Heart right ventricle (tissue), 16 donors: ENCODE measurements at regions not wholly inside any gene's neighbourhood (a gene's known extent, or its start where the extent isn't known, plus 50 kb on each side); places are given as distances from the start of the nearest gene placed in this dataset.

Experiments
- ATAC-seq, 8 donors: fragments of 200-7000 bp; cut with Tn5 transposase; one replicate each; pipeline ENCODE4 v1.9.1; 2020; ENCODE audit warnings: mild to moderate bottlenecking in 8 of 8, moderate library complexity in 8 of 8, moderate number of reproducible peaks in 1 of 8
- DNase-seq, 2 donors: peaks; one replicate each; pipeline ENCODE4 v3.0.0-alpha.2; 2020
- H3K27ac ChIP-seq, 10 donors: fragments of 200-600 bp; sonication (generic) in 2 of 10; one replicate each; pipeline versions ENCODE4 v1.5.0 to v1.8.0; 2020 to 2022; ENCODE audit warnings: mild to moderate bottlenecking in 3 of 10
- H3K27me3 ChIP-seq, 7 donors: fragments of 200-600 bp; one replicate each; pipeline ENCODE4 v1.8.0; 2021 to 2022; ENCODE audit warnings: mild to moderate bottlenecking in 2 of 7
- H3K36me3 ChIP-seq, 9 donors: fragments of 200-600 bp; sonication (generic) in 1 of 9; one replicate each; pipeline versions ENCODE4 v1.5.0 to v1.8.0; 2020 to 2022; ENCODE audit warnings: mild to moderate bottlenecking in 2 of 9
- H3K4me1 ChIP-seq, 9 donors: fragments of 200-600 bp; sonication (generic) in 1 of 9; one replicate each; pipeline versions ENCODE4 v1.5.0 to v1.8.0; 2020 to 2022; ENCODE audit warnings: mild to moderate bottlenecking in 4 of 9
- H3K4me3 ChIP-seq, 10 donors: fragments of 200-600 bp; sonication (generic) in 2 of 10; one replicate each; pipeline versions ENCODE4 v1.5.0 to v1.8.0; 2020 to 2022; ENCODE audit warnings: mild to moderate bottlenecking in 7 of 10, moderate library complexity in 2 of 10
- H3K9me3 ChIP-seq, 11 donors: fragments of 200-600 bp in 10 of 11; sonication (generic) in 2 of 11; one replicate each; pipeline versions ENCODE4 v1.5.0 to v1.8.0; 2013 to 2022; ENCODE audit warnings: mild to moderate bottlenecking in 2 of 11, control low read depth in 1 of 11, moderate library complexity in 1 of 11
- CTCF ChIP-seq, 9 donors: fragments of 200-600 bp; sonication (generic) in 2 of 9; IDR thresholded peaks; one replicate each; pipeline versions ENCODE4 v1.5.0 to v1.8.0; 2021 to 2022; ENCODE audit warnings: antibody characterized with exemption in 9 of 9, mild to moderate bottlenecking in 5 of 9, moderate library complexity in 1 of 9
- WGBS, 2 donors: extraction: QIAGEN DNeasy Blood & Tissue Kit; methylation state at CpG; one replicate each; pipeline ENCODE4 v1.1.7; 2013; ENCODE audit warnings: inconsistent platforms in 1 of 2; 5-methylcytosine and 5-hydroxymethylcytosine counted together
- intact Hi-C, 10 donors: fragments of 100-400 bp; cut with DNase I; formaldehyde crosslinking; loops; one replicate each; pipeline versions ENCODE4 v1.11.1 to v1.14.2; 2022
- donor health status: Arrhythmogenic right ventricular cardiomyopathy.
- donor health status: ischemic (EF 13 %, LVEDD 7.1; RV severe dilation, severe dysfunction).
- donor health status: healthy with polysubstance abuse.
- donor health status: DM: no; HTN: yes; CAD: no.
- donor health status: DM: no; HTN: no; CAD: no.
- donor health status: ischemic (EF 25% LVEDD 6.9; RV normal size, moderate dysfunction).
- donor health status: ischemic (EF 25% LVEDD 5.7; RV mildly dilated, moderate dysfunction).
- donor health status: healthy.
- donor health status: DM: yes; HTN: yes; CAD: no.
- donor health status: Ischemic cardiomyopathy.
- donor health status: ischemic (EF 35%, LVEDD 5.7; RV mildly dilated, moderate dysfunction).
- donor health status: nonischemic (EF 11% LVEDD 7.7; RV severe dilation, severe dysfunction).
- donor health status: DM: yes; HTN: yes; CAD: no.
- donor health status: PGD.
- donor health status: ischemic (EF 29% LVEDD 5.4; RV normal size, mild dysfunction).
- donor health status: nonischemic (EF 23%, LVEDD 6.1; RV moderate dilation, normal function).

- DNase-seq (no peak), ATAC-seq (no peak)
- Histone ChIP-seq H3K4me3 (no peak overlapping the region), H3K9me3 (peaks cover 0 to 42% (median 0%) of the 10 kb centered on the region in 11 donors), H3K27ac (no peak overlapping the region), H3K27me3 (no peaks in the 10 kb centered on the region), H3K4me1 (no peaks in the 10 kb centered on the region), H3K36me3 (no peaks in the 10 kb centered on the region)
- intact Hi-C loops = no loop called here
- WGBS, 2 donors = 83 to 86% methylated on average over 7 of the region's 7 CpGs
- no peak for TF ChIP-seq CTCF (IDR thresholded peaks at IDR 0.05)
Observed at GRCh38 chr5:12125895-12126294, 221.6 kb upstream of the CTNND2 start.

DNA sequence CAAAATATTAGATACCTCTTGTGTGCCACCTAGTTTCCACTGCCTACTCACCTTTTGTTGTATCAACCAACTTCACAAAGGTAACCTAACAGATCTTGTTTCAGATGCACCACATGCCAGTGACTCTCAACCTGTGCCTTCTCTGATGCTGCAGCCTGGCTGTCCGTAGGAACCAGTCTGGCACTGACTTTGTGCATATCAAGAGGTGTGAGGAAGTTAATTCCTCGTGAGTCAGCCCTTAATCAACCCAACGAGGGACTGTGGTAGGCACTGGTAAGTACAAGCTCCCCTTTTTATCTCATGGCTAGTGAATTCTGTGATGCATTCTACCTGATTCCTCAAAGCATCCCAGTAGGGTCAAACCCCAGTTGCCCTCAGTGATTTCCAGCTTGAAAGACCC lies 215.4 kb upstream of the CTNND2 start:
- no peak for TF ChIP-seq CTCF (IDR thresholded peaks at IDR 0.05)
- Histone ChIP-seq H3K36me3 (no peaks in the 10 kb centered on the region), H3K27me3 (no peaks in the 10 kb centered on the region), H3K4me3 (no peak overlapping the region), H3K27ac (no peak overlapping the region), H3K9me3 (peaks cover 0 to 10% (median 0%) of the 10 kb centered on the region in 11 donors), H3K4me1 (no peaks in the 10 kb centered on the region)
- intact Hi-C loops = no loop called here
- WGBS, 2 donors = 33 to 34% methylated on average over 3 of the region's 3 CpGs
- DNase-seq (no peak), ATAC-seq (no peak)

DNA sequence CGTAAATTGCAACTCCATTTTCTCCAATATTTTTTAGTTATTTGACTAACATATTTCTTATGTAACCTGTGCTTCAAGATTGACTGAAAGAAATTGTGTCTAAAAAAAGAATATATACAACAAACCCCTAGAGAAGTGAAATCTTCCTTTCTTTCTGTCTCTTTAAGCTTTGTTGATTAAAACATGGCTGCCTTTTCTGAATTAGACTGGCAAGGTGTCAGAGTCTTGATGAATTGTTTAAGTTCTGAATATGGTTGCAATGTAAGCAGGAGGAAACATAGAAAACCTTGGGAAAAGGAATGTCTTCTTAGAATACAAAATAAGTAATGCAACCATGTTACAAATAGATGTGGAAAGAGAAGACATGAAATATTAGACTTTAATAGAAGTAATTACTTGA lies 209.8 kb upstream of the CTNND2 start:
- H3K9me3 ChIP-seq = peaks cover 0 to 3% (median 0%) of the 10 kb centered on the region in 11 donors
- intact Hi-C loops = no loop called here
- WGBS, 2 donors = 91 to 94% methylated on average over 1 of the region's 1 CpG
- no peak overlapping the region for H3K4me3 ChIP-seq
- no peaks in the 10 kb centered on the region for H3K4me1 ChIP-seq
- ATAC-seq (no peak), DNase-seq (no peak)
- no peaks in the 10 kb centered on the region for H3K27me3 ChIP-seq
- no peak overlapping the region for H3K27ac ChIP-seq
- no peaks in the 10 kb centered on the region for H3K36me3 ChIP-seq
- no peak for TF ChIP-seq CTCF (IDR thresholded peaks at IDR 0.05)

DNA sequence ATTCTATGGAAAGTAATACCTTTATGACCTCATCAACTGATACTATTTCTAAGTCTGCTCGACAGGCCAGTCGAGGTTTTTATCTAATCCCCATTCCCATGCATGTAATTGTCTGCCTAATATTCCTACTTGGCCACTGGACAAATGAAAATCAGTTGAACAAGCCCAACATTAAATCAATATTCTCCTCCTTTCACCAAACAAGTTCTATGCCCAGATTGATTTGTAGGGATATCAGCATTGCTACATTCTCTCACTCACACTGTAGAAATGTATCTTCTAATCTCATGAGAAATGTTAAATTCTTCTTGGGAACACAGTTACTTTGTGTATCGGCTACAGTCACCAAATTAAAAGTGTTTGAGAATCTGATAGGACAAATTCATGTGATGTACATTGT lies 208.8 kb upstream of the CTNND2 start:
- WGBS, 2 donors = 71 to 73% methylated on average over 3 of the region's 3 CpGs
- ATAC-seq = no peak
- TF ChIP-seq CTCF (IDR thresholded peaks at IDR 0.05) = no peak

More for the DNA sequence above, 208.8 kb upstream of the CTNND2 start:
- intact Hi-C loops = no loop called here
- H3K27me3 ChIP-seq = no peaks in the 10 kb centered on the region
- DNase-seq = no peak
- H3K4me3 ChIP-seq = no peak overlapping the region
- H3K36me3 ChIP-seq = no peaks in the 10 kb centered on the region
- no peak overlapping the region for H3K27ac ChIP-seq
- no peaks in the 10 kb centered on the region for H3K4me1 ChIP-seq
- peaks cover 0 to 3% (median 0%) of the 10 kb centered on the region in 11 donors for H3K9me3 ChIP-seq
